ENCODE measurements at regions not wholly inside any gene's neighbourhood (a gene's known extent, or its start where the extent isn't known, plus 50 kb on each side); places are given as distances from the start of the nearest gene placed in this dataset.

DNA sequence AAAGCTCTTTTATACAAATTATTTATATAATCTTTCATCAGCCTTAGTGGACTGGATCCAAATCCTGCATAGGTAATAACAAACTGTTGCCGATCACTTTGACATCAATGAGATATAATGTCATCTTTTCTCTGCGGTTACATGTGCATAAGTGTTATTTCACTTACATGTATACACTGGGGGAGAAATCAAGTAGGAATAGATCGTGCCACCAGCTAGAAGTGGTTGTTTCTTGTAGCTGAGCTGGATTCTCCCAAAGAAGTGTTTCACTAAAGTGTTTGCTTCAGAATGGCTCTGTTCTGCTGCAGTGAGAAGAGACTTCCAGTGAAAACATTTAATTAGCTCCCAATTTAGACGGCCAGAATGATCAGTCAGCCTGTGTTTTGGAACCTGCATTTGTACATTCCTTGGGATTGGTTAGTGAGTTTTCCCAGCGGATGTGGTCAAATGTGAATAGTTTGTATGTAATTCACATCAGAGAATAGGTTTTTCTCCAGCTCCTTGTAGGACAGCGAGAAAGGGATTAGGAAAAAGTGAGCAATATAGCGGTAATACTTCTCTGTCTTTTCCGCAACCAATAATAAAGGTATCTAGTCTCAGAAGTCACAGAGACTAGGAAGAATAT is 163.1 kb upstream of the CCN2 start:
- no peak for TF ChIP-seq CREB1 (IDR thresholded peaks at IDR 0.05; ENCODE audit: low read depth)
- no peak for TF ChIP-seq NFIC (IDR thresholded peaks at IDR 0.05)
- no peak for TF ChIP-seq TCF12 (IDR thresholded peaks at IDR 0.05; ENCODE audit: low read depth)
- TF ChIP-seq TEAD4 (IDR thresholded peaks at IDR 0.05) = no peak
- TF ChIP-seq TAF1 (IDR thresholded peaks at IDR 0.05; ENCODE audit: low read depth) = no peak
- no peak for TF ChIP-seq RAD21 (IDR thresholded peaks at IDR 0.05; ENCODE audit: low read depth)
- TF ChIP-seq ZBTB7A (IDR thresholded peaks at IDR 0.05; ENCODE audit: low read depth) = no peak
- TF ChIP-seq EP300 (IDR thresholded peaks at IDR 0.05; ENCODE audit: borderline replicate concordance) = no peak
- TF ChIP-seq EGR1 (IDR thresholded peaks at IDR 0.05) = no peak

DNA sequence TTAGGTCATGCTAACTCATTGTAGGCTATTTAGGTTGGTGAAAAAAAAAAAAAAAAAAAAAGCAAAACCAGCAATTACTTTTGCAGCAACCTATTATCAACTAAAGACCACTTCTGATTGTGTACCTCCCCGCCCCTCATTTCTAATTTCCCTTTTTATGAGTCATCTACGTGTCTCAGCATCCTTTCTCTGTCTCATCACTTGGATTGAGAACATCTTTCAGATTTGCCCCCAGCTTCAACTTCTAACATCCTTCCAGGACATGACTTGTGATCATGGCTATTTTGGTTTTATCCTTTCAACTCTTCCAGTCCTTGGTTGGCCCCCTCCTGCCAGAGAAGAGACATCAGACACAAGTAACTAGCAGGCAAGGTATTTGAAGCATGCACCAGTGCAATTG is 156.7 kb upstream of the CCN2 start:
- no peak for TF ChIP-seq CEBPB (IDR thresholded peaks at IDR 0.05)
- no peak for TF ChIP-seq TAF1 (IDR thresholded peaks at IDR 0.05; ENCODE audit: low read depth)
- TF ChIP-seq TEAD4 (IDR thresholded peaks at IDR 0.05) = no peak
- TF ChIP-seq YY1 (IDR thresholded peaks at IDR 0.05; ENCODE audit: low read depth) = no peak
- TF ChIP-seq, protein P1, sequence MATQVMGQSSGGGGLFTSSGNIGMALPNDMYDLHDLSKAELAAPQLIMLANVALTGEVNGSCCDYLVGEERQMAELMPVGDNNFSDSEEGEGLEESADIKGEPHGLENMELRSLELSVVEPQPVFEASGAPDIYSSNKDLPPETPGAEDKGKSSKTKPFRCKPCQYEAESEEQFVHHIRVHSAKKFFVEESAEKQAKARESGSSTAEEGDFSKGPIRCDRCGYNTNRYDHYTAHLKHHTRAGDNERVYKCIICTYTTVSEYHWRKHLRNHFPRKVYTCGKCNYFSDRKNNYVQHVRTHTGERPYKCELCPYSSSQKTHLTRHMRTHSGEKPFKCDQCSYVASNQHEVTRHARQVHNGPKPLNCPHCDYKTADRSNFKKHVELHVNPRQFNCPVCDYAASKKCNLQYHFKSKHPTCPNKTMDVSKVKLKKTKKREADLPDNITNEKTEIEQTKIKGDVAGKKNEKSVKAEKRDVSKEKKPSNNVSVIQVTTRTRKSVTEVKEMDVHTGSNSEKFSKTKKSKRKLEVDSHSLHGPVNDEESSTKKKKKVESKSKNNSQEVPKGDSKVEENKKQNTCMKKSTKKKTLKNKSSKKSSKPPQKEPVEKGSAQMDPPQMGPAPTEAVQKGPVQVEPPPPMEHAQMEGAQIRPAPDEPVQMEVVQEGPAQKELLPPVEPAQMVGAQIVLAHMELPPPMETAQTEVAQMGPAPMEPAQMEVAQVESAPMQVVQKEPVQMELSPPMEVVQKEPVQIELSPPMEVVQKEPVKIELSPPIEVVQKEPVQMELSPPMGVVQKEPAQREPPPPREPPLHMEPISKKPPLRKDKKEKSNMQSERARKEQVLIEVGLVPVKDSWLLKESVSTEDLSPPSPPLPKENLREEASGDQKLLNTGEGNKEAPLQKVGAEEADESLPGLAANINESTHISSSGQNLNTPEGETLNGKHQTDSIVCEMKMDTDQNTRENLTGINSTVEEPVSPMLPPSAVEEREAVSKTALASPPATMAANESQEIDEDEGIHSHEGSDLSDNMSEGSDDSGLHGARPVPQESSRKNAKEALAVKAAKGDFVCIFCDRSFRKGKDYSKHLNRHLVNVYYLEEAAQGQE (IDR thresholded peaks at IDR 0.05; ENCODE audit: low read depth) = no peak
- TF ChIP-seq, protein P2, sequence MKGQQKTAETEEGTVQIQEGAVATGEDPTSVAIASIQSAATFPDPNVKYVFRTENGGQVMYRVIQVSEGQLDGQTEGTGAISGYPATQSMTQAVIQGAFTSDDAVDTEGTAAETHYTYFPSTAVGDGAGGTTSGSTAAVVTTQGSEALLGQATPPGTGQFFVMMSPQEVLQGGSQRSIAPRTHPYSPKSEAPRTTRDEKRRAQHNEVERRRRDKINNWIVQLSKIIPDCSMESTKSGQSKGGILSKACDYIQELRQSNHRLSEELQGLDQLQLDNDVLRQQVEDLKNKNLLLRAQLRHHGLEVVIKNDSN (IDR thresholded peaks at IDR 0.05) = no peak
- TF ChIP-seq, protein P3, sequence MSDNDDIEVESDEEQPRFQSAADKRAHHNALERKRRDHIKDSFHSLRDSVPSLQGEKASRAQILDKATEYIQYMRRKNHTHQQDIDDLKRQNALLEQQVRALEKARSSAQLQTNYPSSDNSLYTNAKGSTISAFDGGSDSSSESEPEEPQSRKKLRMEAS (IDR thresholded peaks at IDR 0.05) = no peak
- no peak for TF ChIP-seq NFIC (IDR thresholded peaks at IDR 0.05)
- no peak for TF ChIP-seq FOXM1 (IDR thresholded peaks at IDR 0.05; ENCODE audit: borderline replicate concordance, low read depth)
- no peak for TF ChIP-seq EGR1 (IDR thresholded peaks at IDR 0.05)
- no peak for TF ChIP-seq RAD21 (IDR thresholded peaks at IDR 0.05; ENCODE audit: low read depth)

DNA sequence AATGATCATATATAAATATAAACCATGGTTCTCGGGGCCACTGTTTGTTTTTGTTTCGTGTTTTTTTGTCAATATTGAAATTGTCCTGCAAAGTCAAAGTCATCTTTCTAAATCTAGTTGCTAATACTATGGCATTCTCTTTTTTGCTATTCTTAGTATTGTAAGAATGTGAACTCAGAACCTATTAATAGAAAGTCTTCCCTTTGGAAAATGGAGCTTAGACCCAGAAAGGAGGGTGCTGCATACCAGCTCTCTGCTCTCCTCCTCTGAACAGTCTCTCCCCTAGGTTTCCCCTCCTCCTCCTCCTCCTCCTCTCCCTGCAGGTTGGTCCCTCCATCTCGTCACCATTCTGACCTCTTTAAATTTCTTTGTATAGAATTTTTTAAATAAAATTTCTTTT is 150.4 kb upstream of the CCN2 start:
- TF ChIP-seq ZBTB7A (IDR thresholded peaks at IDR 0.05; ENCODE audit: low read depth) (no peak), TEAD4 (IDR thresholded peaks at IDR 0.05) (no peak)

DNA sequence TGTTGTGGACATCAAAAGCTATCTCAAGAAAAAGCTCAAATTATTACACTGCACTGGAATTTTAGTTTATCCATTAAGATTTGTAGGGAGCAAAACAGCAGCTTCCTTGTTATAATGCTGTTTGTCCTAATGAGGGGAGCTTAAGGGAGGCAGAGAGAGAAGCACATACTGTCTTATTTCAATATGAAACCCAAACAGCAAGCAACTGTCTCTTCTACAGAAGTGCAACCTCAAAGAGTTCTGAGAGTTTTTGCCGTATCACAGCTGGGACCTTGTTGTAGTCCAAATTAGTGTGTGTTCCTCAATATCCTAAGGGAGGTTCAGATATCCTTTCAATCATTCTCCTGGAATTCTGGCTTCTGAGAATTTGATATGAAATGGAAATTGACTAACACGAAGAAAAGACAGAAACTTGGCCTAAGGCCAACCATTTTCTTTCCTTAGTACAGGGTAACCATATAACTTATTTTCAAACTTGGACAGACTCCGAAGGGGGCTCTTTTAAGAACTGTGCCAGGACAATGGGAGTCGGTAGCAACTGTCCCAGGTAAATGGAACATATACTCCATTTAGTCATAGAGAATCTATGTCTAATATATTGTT is 149.3 kb upstream of the CCN2 start:
- TF ChIP-seq FOXM1 (IDR thresholded peaks at IDR 0.05; ENCODE audit: borderline replicate concordance, low read depth) = no peak
- TF ChIP-seq NFIC (IDR thresholded peaks at IDR 0.05) = 0 out of 2 replicates have a peak, but pooled peaks have one; percentile 16

DNA sequence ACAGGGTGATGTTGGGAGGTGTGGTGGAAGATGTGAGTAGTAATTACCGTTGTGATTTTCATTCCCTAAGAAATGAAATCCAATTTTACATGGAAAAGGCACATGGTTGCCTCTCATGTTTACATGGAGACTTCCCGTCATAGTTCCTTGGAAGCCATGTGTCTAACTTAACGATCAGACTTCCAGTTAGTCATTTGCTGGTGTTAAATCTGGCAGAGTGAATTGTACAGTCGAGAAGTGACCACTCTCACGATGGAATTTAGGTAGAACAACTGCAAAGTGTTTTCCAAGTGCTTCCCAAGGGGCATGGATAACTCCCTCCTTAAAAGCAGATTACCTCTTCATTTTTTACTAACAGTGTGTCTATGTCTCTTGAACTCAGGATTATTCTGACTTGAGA is 145.8 kb upstream of the CCN2 start:
- TF ChIP-seq CEBPB (IDR thresholded peaks at IDR 0.05) (no peak), TAF1 (IDR thresholded peaks at IDR 0.05; ENCODE audit: low read depth) (no peak), EGR1 (IDR thresholded peaks at IDR 0.05) (no peak), RAD21 (IDR thresholded peaks at IDR 0.05; ENCODE audit: low read depth) (no peak), CREB1 (IDR thresholded peaks at IDR 0.05; ENCODE audit: low read depth) (no peak), YY1 (IDR thresholded peaks at IDR 0.05; ENCODE audit: low read depth) (no peak), TCF12 (IDR thresholded peaks at IDR 0.05; ENCODE audit: low read depth) (no peak), TEAD4 (IDR thresholded peaks at IDR 0.05) (no peak), EP300 (IDR thresholded peaks at IDR 0.05; ENCODE audit: borderline replicate concordance) (no peak), ZBTB7A (IDR thresholded peaks at IDR 0.05; ENCODE audit: low read depth) (no peak), NFIC (IDR thresholded peaks at IDR 0.05) (no peak), FOXM1 (IDR thresholded peaks at IDR 0.05; ENCODE audit: borderline replicate concordance, low read depth) (no peak)
- TF ChIP-seq, protein P3 (IDR thresholded peaks at IDR 0.05) = no peak
- TF ChIP-seq, protein P1 (IDR thresholded peaks at IDR 0.05; ENCODE audit: low read depth) = no peak
- TF ChIP-seq, protein P2 (IDR thresholded peaks at IDR 0.05) = no peak

DNA sequence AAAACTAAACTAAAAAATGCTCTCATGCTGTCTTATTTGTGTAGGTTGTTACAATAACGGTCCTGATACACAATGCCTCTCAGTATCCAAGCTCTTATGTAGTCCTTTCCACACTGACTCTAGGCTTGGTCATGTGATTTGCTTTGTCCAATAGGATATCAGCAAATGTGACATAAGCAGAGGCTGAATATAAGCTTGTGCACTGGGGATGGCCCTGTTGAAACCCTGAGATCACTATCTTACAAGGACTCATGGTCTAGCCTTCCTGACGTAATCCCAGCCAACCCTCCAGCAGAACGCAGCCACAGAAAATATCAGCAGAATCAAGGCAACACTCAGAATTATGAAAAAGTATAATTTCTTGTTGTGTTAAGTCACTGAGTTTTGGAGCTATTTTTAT is 145.1 kb upstream of the CCN2 start:
- TF ChIP-seq, protein P2 (IDR thresholded peaks at IDR 0.05) = peak; percentile 31; the same call in 1 of the 2 replicates
- TF ChIP-seq, protein P1 (IDR thresholded peaks at IDR 0.05; ENCODE audit: low read depth) = no peak

Measured in Ishikawa (cell line).